H1 (cell line): ENCODE measurements at regions not wholly inside any gene's neighbourhood (a gene's known extent, or its start where the extent isn't known, plus 50 kb on each side); places are given as distances from the start of the nearest gene placed in this dataset.

Experiments used
- CTCF ChIA-PET: fragments of 300-600 bp; sonication (Branson Sonifier 250); formaldehyde crosslinking; loops from one replicate; lab custom pipeline; 2021; ENCODE audit not compliant: partially characterized antibody; lab: Charles Lee
- POLR2A ChIA-PET: fragments of 300-600 bp; sonication (Branson Sonifier 250); formaldehyde crosslinking; loops from one replicate; lab custom pipeline; 2021; ENCODE audit warnings: inconsistent platforms; ENCODE audit not compliant: partially characterized antibody; lab: Charles Lee
- DNase-seq, 2 experiments: peaks; one replicate each; pipeline versions ENCODE4 v3.0.0 to v3.0.0-alpha.2; 2010 to 2022; ENCODE audit warnings: low spot score in 2 of 2, low read depth in 1 of 2, mixed read lengths in 1 of 2
- FAIRE-seq: peaks from 2 replicates; lab custom pipeline; 2011; peaks lifted over from hg19 to GRCh38; lab: Jason Lieb, UNC
- H2AFZ ChIP-seq: 2 replicates; pipeline ENCODE4 v1.8.1; 2012; ENCODE audit warnings: low read length, inconsistent platforms
- H2AK5ac ChIP-seq: 2 replicates; pipeline ENCODE4 v1.6.1; 2013; ENCODE audit warnings: low read depth, low read length
- H2BK120ac ChIP-seq: replicated peaks from 2 replicates; pipeline ENCODE3; 2013; ENCODE audit warnings: low read depth, low read length, inconsistent platforms
- H2BK12ac ChIP-seq: 2 replicates; pipeline ENCODE4 v1.6.1; 2013; ENCODE audit warnings: low read depth, low read length
- H2BK15ac ChIP-seq: 2 replicates; pipeline ENCODE4 v1.6.1; 2013; ENCODE audit warnings: low read length
- H2BK20ac ChIP-seq: 2 replicates; pipeline ENCODE4 v1.6.1; 2013; ENCODE audit warnings: low read length
- H2BK5ac ChIP-seq: 2 replicates; pipeline ENCODE4 v1.6.1; 2013; ENCODE audit warnings: low read depth, low read length
- H3K14ac ChIP-seq: 2 replicates; pipeline ENCODE4 v1.6.1; 2013; ENCODE audit warnings: inconsistent platforms; ENCODE audit not compliant: insufficient read length
- H3K18ac ChIP-seq: 2 replicates; pipeline ENCODE4 v1.6.1; 2013; ENCODE audit warnings: low read length; ENCODE audit errors: extremely low read depth
- H3K23ac ChIP-seq: 2 replicates; pipeline ENCODE4 v1.6.1; 2013; ENCODE audit warnings: inconsistent platforms; ENCODE audit not compliant: insufficient read length
- H3K23me2 ChIP-seq: 2 replicates; pipeline ENCODE4 v1.6.1; 2013; ENCODE audit warnings: low read depth, low read length
- H3K27ac ChIP-seq: 2 replicates; pipeline ENCODE4 v1.6.1; 2011; ENCODE audit warnings: low read depth, low read length, inconsistent platforms
- H3K27me3 ChIP-seq, 4 experiments: replicated peaks in 1 of 4; 1 replicate in 1 of 4; 2 replicates in 3 of 4; pipeline versions ENCODE4 v1.6.1 to v1.8.1; 2011 to 2013; ENCODE audit warnings: low read length in 3 of 4, mild to moderate bottlenecking in 3 of 4, inconsistent platforms in 2 of 4, mixed read lengths in 2 of 4, moderate library complexity in 1 of 4; ENCODE audit not compliant: control insufficient read depth in 3 of 4, insufficient read depth in 3 of 4; ENCODE audit errors: extremely low read depth in 1 of 4
- H3K36me3 ChIP-seq, 4 experiments: 2 replicates each; pipeline versions ENCODE4 v1.6.1 to v1.8.1; 2011 to 2013; ENCODE audit warnings: mild to moderate bottlenecking in 4 of 4, low read length in 3 of 4, moderate library complexity in 2 of 4, control low read depth in 1 of 4, inconsistent platforms in 1 of 4; ENCODE audit not compliant: insufficient read depth in 4 of 4, control insufficient read depth in 2 of 4
- H3K4ac ChIP-seq: replicated peaks from 2 replicates; pipeline ENCODE3; 2013; ENCODE audit warnings: low read length, low read depth, mixed read lengths, inconsistent platforms; ENCODE audit not compliant: insufficient read length
- H3K4me1 ChIP-seq, 4 experiments: replicated peaks in 1 of 4; 1 replicate in 1 of 4; 2 replicates in 3 of 4; pipeline versions ENCODE4 v1.6.1 to v1.8.1; 2011 to 2013; ENCODE audit warnings: low read length in 3 of 4, inconsistent platforms in 2 of 4, mixed read lengths in 1 of 4; ENCODE audit not compliant: insufficient read depth in 4 of 4, control insufficient read depth in 3 of 4
- H3K4me2 ChIP-seq, 2 experiments: 2 replicates each; pipeline versions ENCODE4 v1.6.1 to v1.8.1; 2011 to 2013; ENCODE audit warnings: low read depth in 2 of 2, low read length in 2 of 2, control low read depth in 1 of 2, inconsistent platforms in 1 of 2, mild to moderate bottlenecking in 1 of 2; ENCODE audit not compliant: insufficient read depth in 1 of 2
- H3K4me3 ChIP-seq, 4 experiments: fragments of 200-600, 300-600 bp in 1 of 4; sonication (generic), shearing (Covaris generic), sonication (Bioruptor Twin) in 1 of 4; 2 replicates each; pipeline versions ENCODE4 v1.5.1 to v1.8.1; 2011 to 2016; ENCODE audit warnings: low read length in 4 of 4, low read depth in 3 of 4, control low read depth in 2 of 4, inconsistent platforms in 2 of 4, mild to moderate bottlenecking in 2 of 4, mixed read lengths in 1 of 4, moderate library complexity in 1 of 4; ENCODE audit not compliant: insufficient read depth in 2 of 4; ENCODE audit errors: extremely low read depth in 1 of 4
- H3K56ac ChIP-seq: replicated peaks from 2 replicates; pipeline ENCODE3; 2013; ENCODE audit warnings: low read depth, mild to moderate bottlenecking, mixed read lengths, low read length, inconsistent platforms; ENCODE audit not compliant: insufficient read length
- H3K79me1 ChIP-seq: 2 replicates; pipeline ENCODE4 v1.6.1; 2013; ENCODE audit warnings: low read depth, low read length, control low read depth
- H3K79me2 ChIP-seq, 2 experiments: 2 replicates each; pipeline versions ENCODE4 v1.6.1 to v1.8.1; 2012 to 2013; ENCODE audit warnings: low read length in 2 of 2, mild to moderate bottlenecking in 2 of 2, inconsistent platforms in 1 of 2; ENCODE audit not compliant: insufficient read depth in 2 of 2, control insufficient read depth in 1 of 2
- H3K9ac ChIP-seq, 4 experiments: replicated peaks in 1 of 4; 1 replicate in 1 of 4; 2 replicates in 3 of 4; pipeline versions ENCODE4 v1.6.1 to v1.8.1; 2011 to 2013; ENCODE audit warnings: low read depth in 3 of 4, low read length in 3 of 4, control low read depth in 2 of 4, mild to moderate bottlenecking in 2 of 4, moderate library complexity in 2 of 4, inconsistent platforms in 1 of 4; ENCODE audit errors: extremely low read depth in 1 of 4
- H3K9me3 ChIP-seq, 2 experiments: 2 replicates each; pipeline versions ENCODE4 v1.6.1 to v1.8.1; 2012 to 2013; ENCODE audit warnings: mild to moderate bottlenecking in 2 of 2, moderate library complexity in 2 of 2, control low read depth in 1 of 2, inconsistent platforms in 1 of 2, low read depth in 1 of 2, low read length in 1 of 2, mixed read lengths in 1 of 2; ENCODE audit not compliant: insufficient read depth in 2 of 2
- H4K20me1 ChIP-seq, 2 experiments: replicated peaks in 1 of 2; 2 replicates each; pipeline versions ENCODE3 to v1.8.1; 2011 to 2013; ENCODE audit warnings: inconsistent platforms in 2 of 2, low read length in 2 of 2, mild to moderate bottlenecking in 1 of 2; ENCODE audit not compliant: insufficient read depth in 2 of 2, control insufficient read depth in 1 of 2
- H4K5ac ChIP-seq: 2 replicates; pipeline ENCODE4 v1.6.1; 2013; ENCODE audit warnings: low read length, low read depth, mixed read lengths, inconsistent platforms; ENCODE audit not compliant: insufficient read length
- H4K8ac ChIP-seq: 2 replicates; pipeline ENCODE4 v1.8.0; 2013; ENCODE audit warnings: mild to moderate bottlenecking, moderate library complexity, low read length, inconsistent platforms; ENCODE audit not compliant: insufficient read depth; ENCODE audit errors: extremely low read depth
- H4K91ac ChIP-seq: replicated peaks from 2 replicates; pipeline ENCODE3; 2013; ENCODE audit warnings: low read length, mixed read lengths, inconsistent platforms; ENCODE audit not compliant: insufficient read length
- BCL11A ChIP-seq, 2 experiments: IDR thresholded peaks; one replicate each; pipeline ENCODE4 v1.6.1; 2011; ENCODE audit warnings: low read depth in 2 of 2, low read length in 2 of 2, mild to moderate bottlenecking in 2 of 2
- CBX5 ChIP-seq: fragments of 300-800, 300-1000 bp; sonication (generic); IDR thresholded peaks from 2 replicates; pipeline ENCODE4 v1.7.1; 2016; ENCODE audit warnings: antibody characterized with exemption, low read length, low read depth
- CHD1 ChIP-seq: IDR thresholded peaks from 2 replicates; pipeline ENCODE4 v1.6.1; 2012; ENCODE audit warnings: low read depth, low read length, improper control_type of control experiment
- CHD2 ChIP-seq: IDR thresholded peaks from 2 replicates; pipeline ENCODE4 v1.6.1; 2012; ENCODE audit warnings: low read length, improper control_type of control experiment
- FOSL1 ChIP-seq: IDR thresholded peaks from 2 replicates; pipeline ENCODE4 v1.6.1; 2011; ENCODE audit warnings: mild to moderate bottlenecking, low read depth, low read length, moderate library complexity; ENCODE audit not compliant: insufficient read depth
- NRF1 ChIP-seq: IDR thresholded peaks from 2 replicates; pipeline ENCODE4 v1.6.1; 2011; ENCODE audit warnings: mild to moderate bottlenecking, low read depth, low read length, improper control_type of control experiment
- SIN3A ChIP-seq, 2 experiments: IDR thresholded peaks in 1 of 2; conservative IDR thresholded peaks in 1 of 2; 2 replicates each; pipeline ENCODE4 v1.6.1; 2011 to 2012; ENCODE audit warnings: low read length in 2 of 2, improper control_type of control experiment in 1 of 2, low read depth in 1 of 2, mild to moderate bottlenecking in 1 of 2
- SP1 ChIP-seq: IDR thresholded peaks from 2 replicates; pipeline ENCODE4 v1.6.1; 2011; ENCODE audit warnings: low read depth, low read length
- TEAD4 ChIP-seq: IDR thresholded peaks from 2 replicates; pipeline ENCODE4 v1.6.1; 2012; ENCODE audit warnings: low read depth, low read length, inconsistent platforms, mixed read lengths
- USF2 ChIP-seq: IDR thresholded peaks from 2 replicates; pipeline ENCODE4 v1.6.1; 2011; ENCODE audit warnings: low read length, improper control_type of control experiment
- ZNF274 ChIP-seq: IDR thresholded peaks from 2 replicates; pipeline ENCODE4 v1.7.0; 2012; ENCODE audit warnings: low read length, borderline replicate concordance; ENCODE audit errors: extremely low read depth
- WGBS, 2 experiments: shearing (Covaris generic) in 1 of 2; methylation state at CpG; one replicate each; pipeline versions ENCODE4 v1.1.6 to v1.1.7; 2013 to 2015; ENCODE audit warnings: low lambda C conversion rate in 2 of 2, mixed read lengths in 2 of 2, inconsistent platforms in 1 of 2, low coverage in 1 of 2, missing lambda C conversion rate in 1 of 2; ENCODE audit not compliant: insufficient replicate concordance in 2 of 2, insufficient coverage in 1 of 2, insufficient read length in 1 of 2; ENCODE audit errors: extremely low coverage in 1 of 2, missing lambda C conversion rate in 1 of 2; 5-methylcytosine and 5-hydroxymethylcytosine counted together

- no peak for FAIRE-seq
- no peak for TF ChIP-seq CBX5
- no peak for TF ChIP-seq FOSL1
- no peak for TF ChIP-seq CHD1
- no peak for TF ChIP-seq ZNF274
- TF ChIP-seq NRF1 = no peak
- TF ChIP-seq BCL11A (IDR thresholded peaks at IDR 0.05; ENCODE audit: low read depth in 2 of 2, low read length in 2 of 2) = no peak
- TF ChIP-seq CHD2 = no peak
- no peak for TF ChIP-seq SIN3A (conservative IDR thresholded peaks at IDR 0.05 in 1 of 2, IDR thresholded peaks at IDR 0.05 in 1 of 2; ENCODE audit: low read depth in 1 of 2, low read length in 2 of 2)
- TF ChIP-seq SP1 = no peak
- no peak for TF ChIP-seq TEAD4
- no peak for TF ChIP-seq USF2
These were observed 180.3 kb upstream of the PARD3B start for GRCh38 chr2:204364860-204365535.

More at GRCh38 chr2:204364860-204365535, 180.3 kb upstream of the PARD3B start:
- no peaks in the 10 kb centered on the region for H3K79me2 ChIP-seq
- H3K18ac ChIP-seq = no peak overlapping the region
- H3K23me2 ChIP-seq = no peaks in the 10 kb centered on the region
- no peak overlapping the region for H2AFZ ChIP-seq
- H2AK5ac ChIP-seq = no peak overlapping the region
- peaks cover 0 to 4% (median under 1%) of the 10 kb centered on the region in 4 experiments; a peak in 2 of 7 replicates for H3K4me1 ChIP-seq
- ChIA-PET CTCF (interaction anchor here (0.9 kb wide), 2 partner anchors 41 to 91 kb away, joined by 4 read pairs; no protein-coding TSS in a partner anchor), POLR2A (no interaction called here)
- H4K8ac ChIP-seq = no peak overlapping the region
- H2BK20ac ChIP-seq = no peak overlapping the region; the same call in 1 of the 2 replicates
- H3K23ac ChIP-seq = no peak overlapping the region
- H4K20me1 ChIP-seq = no peaks in the 10 kb centered on the region
- 92% methylated on average over 6 of the region's 6 CpGs; no CpG with 5 or more reads in 1 of the 2 experiments for WGBS, 2 experiments
- no peak overlapping the region for H3K9ac ChIP-seq
- no peak for DNase-seq
- H3K56ac ChIP-seq = no peak overlapping the region
- H2BK15ac ChIP-seq = no peak overlapping the region
- H3K14ac ChIP-seq = no peak overlapping the region
- no peaks in the 10 kb centered on the region for H3K79me1 ChIP-seq
- no peak overlapping the region for H2BK120ac ChIP-seq
- H2BK12ac ChIP-seq = no peak overlapping the region
- H3K36me3 ChIP-seq = no peaks in the 10 kb centered on the region
- H4K5ac ChIP-seq = no peak overlapping the region
- H4K91ac ChIP-seq = no peak overlapping the region
- no peak overlapping the region for H3K4me3 ChIP-seq
- H3K27me3 ChIP-seq = no peaks in the 10 kb centered on the region
- no peak overlapping the region for H3K4me2 ChIP-seq
- no peak overlapping the region for H3K27ac ChIP-seq
- no peak overlapping the region for H3K4ac ChIP-seq
- H3K9me3 ChIP-seq = no peaks in the 10 kb centered on the region
- H2BK5ac ChIP-seq = no peak overlapping the region
